Skeletal muscle cell (primary cell): ENCODE measurements at regions not wholly inside any gene's neighbourhood (a gene's known extent, or its start where the extent isn't known, plus 50 kb on each side); places are given as distances from the start of the nearest gene placed in this dataset.

ENCODE experiments used
- DNase-seq: peaks from one replicate; pipeline ENCODE4 v3.0.0-alpha.2; 2010; ENCODE audit warnings: low read depth
- H3K4me3 ChIP-seq: 2 replicates; pipeline ENCODE4 v1.5.1; 2011; ENCODE audit warnings: low read depth, mild to moderate bottlenecking, control low read depth, low read length, moderate library complexity

DNA sequence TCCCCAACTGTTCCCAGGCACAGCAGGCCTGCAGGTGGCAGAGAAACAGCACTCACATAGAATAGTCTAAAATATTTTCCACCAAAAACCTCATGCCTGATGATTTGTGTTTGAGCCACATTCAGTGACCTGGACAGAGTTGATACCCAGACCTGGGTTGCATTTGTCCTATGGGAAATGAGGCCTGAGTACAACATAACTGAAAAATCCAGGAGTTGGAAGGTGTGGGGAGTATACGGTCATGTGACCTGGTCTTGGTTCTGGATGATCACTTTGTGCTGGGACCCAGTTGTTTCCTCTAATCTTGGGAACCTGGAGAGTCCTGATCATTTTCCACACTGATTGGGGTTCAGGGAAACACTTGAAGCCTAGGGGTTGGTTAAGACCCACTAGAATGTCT, 200.3 kb upstream of the MPHOSPH6 start:
- H3K4me3 ChIP-seq = no peak overlapping the region
- no peak for DNase-seq

DNA sequence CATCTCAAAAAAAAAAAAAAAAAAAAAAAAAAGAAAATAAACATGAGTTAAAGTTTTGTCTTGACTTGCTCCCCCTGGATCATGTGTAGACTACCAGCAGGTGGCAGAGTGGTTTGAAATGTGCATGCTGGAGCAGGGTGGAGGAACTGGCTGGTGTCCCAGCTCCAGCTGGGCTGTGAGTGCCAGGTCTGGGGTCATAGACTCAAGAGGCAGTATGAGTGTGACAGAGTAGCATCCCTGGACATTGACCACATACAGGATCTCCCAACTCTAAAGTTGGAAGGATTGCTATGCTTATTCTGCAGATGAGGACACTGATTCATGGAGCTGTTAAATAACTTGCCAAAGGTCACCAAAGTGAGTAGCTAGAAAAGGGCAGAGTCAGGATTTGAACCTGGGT, 198.0 kb upstream of the MPHOSPH6 start:
- no peak for DNase-seq
- no peak overlapping the region for H3K4me3 ChIP-seq

DNA sequence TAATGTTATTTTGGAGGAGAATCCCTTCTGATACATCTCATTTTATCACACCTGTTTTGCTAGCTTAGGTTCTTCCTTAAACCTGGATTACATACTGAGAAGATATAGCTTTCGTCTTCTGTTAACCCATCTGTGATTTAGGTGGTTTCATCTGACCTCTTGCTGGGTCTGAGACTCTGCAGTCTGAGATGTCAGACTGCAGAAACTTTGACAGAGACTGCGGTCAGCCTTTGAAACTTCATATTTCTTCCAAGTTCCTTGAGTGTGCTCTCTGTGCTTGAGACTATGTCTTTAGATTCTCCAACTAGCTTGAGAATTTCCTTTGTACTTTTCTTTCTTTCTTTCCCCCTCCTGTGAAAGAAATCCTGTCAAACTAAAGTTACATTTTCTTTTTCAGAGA, 196.4 kb upstream of the MPHOSPH6 start:
- no peak for DNase-seq
- no peak overlapping the region for H3K4me3 ChIP-seq

DNA sequence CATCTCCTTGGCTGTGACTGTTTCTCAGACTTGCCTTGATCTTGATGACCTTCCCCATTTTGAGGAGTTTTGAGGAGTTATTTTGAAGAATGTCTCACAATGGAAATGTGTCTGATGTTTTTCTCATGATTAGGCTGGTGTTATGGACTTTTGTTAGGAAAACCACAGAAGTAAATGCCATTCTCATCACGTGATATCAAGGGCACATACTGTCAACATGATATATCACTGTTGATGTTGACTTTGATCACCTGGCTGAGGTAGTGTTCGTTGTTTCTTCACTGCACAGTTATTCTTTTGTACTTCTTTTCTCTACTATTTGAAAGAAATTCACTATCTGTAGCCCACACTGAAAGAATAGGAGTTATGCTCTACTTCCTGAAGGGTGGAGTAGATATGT, 194.7 kb upstream of the MPHOSPH6 start:
- DNase-seq = no peak
- no peak overlapping the region for H3K4me3 ChIP-seq

DNA sequence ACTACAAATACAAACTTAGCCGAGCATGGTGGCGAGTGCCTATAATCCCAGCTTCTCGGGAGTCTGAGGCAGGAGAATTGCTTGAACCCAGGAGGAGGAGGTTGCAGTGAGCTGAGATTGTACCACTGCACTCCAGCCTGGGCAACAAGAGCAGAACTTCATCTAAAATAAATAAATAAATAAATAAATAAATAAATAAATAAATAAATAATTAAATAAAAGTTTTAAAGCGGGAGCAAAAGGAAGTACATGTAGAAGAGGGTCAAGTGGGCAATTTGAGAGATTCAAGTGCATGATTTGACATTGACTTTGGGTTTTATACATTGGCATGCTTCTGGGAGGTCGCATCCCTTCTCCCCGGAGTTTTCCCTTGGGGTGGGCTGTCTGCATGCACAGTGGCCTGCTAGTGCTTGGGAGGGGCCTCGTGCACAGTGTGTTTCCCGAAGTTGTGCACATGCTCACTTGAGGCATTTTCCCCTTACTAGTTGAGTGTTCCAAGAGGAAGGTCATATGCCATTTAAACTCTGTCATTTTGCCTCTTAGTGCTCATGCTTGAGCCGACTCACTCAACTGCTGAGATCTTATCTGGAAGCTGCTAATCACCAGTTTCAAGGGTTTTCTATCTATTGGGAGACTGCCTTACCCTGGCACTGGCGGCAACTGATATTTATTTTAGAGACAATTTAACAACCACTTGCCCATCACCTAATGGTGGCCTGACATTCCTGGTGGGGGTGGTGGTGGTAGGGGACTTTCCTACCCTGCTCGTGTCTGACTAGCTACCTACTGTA, 193.2 kb upstream of the MPHOSPH6 start:
- no peak overlapping the region for H3K4me3 ChIP-seq
- no peak for DNase-seq

DNA sequence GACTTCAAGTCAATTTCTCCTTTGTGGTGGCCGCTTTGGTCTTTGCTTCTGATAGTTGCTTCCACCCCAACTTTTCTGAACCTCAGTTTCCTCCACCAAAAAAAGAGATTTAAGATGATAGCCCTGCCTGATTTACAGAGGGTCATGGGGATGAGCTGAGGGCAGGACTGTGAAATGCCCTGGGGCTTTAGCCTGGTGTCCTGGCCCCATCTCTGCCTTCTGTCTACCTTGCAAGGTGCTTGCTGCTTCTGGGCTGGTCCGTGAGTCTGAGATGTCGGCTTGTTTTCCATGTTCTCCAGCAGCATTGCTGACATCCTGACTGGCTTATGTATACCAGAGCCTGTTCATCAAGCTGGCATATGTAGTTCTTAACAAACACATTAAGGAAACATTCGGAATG, 191.9 kb upstream of the MPHOSPH6 start:
- no peak overlapping the region for H3K4me3 ChIP-seq
- no peak for DNase-seq

DNA sequence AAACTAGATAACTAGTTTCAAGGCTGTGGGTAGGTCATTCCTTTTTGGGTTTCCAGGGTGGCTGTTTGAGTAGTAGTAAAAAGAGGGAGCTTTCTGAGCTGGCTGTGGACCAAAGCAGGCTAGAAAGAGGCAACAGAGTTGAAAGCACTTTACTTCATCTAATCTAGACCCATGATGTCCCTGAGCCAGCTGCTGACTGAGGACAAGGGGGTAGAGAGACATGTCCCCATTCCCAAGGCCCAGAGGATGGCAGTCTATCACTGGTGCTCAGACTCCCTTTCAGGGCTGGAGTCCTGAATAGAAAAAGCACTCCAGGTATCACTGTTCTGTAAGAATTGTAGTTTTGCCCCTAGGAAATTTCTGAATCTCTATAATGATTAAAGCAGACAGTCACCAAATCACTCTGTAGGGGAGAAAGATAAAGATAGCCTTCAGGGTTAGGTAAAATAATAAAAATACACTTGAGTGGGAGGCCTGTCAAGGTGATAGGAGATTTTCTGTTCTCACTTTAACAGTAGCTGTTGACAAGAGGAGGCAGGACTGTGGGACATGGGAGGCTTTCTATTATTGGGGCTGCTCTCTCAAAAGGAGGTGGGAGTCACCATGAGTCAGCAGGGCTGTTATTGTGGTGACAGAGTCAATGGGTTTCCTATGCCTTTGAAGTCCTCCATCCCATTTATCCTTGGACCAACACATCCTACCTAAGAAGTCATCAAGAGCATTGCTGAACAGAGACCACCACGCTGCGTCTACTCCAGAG, 190.2 kb upstream of the MPHOSPH6 start:
- no peak overlapping the region for H3K4me3 ChIP-seq
- DNase-seq = no peak

DNA sequence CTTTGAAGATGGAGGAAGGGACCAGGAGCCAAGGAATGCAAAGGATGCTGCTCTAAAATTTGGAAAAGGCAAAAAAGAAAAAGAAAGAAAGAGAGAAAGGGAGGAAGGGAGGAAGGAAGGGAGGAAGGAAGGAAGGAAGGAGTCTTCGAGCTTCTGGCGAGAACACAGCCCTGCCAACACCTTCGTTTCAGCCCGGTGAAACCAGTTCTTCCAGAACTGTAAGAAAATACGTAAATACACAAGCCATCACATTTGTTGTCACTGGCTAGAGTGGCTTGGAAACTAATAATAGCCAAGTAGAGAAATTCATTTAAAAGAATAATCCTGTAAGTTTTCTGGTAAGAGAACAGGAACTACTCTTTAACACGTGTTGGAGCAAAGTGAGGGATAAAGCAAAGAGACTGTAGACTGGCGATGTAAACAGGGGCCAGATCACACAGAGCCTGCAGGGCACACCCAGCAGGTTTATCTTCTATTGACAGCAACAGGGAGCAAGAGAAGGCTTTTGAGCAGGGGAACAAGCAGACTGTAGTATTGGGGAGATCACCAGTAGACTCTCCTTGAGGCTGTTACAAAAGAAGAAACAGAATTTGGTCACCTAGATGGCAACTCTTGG, 188.7 kb upstream of the MPHOSPH6 start:
- no peak for DNase-seq
- no peak overlapping the region for H3K4me3 ChIP-seq

DNA sequence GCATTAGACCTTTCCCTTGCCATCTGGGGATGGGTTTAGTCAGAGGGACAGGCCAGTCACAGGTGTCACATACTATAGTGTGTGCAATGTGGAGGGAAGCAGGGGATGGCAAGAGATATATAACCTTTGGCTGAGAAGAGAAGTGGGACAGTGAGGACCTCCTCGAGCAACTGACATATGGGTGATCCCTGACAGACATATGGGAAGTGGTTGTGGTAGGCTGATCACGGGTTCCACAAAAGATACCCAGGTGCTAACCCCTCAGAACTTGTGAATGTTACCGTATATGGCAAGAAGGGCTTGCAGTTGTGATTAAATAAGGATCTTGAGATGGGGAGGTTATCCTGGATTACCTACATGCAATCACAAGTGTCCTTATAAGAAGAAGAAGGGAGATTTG, 188.1 kb upstream of the MPHOSPH6 start:
- no peak for DNase-seq
- H3K4me3 ChIP-seq = no peak overlapping the region

DNA sequence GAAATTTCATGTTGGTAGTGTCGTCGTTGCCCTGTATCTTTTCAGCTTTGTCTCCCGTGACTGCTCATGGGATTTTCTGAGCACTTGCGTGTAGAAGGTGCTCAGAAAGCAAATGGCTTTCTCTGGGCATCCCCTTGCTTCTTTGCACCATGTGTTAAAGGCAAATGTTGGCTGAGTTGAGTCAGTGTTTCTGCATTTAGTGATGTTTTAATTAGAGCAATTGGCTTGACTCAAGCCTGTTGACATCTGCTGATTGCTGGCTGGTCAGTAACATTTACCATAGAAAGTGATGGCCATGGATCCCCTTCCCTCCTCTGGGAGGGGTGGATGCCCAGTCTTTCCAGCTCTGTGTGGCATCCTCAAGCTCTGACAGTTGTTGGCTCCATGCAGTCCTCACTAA, 187.2 kb upstream of the MPHOSPH6 start:
- H3K4me3 ChIP-seq = no peak overlapping the region
- no peak for DNase-seq

DNA sequence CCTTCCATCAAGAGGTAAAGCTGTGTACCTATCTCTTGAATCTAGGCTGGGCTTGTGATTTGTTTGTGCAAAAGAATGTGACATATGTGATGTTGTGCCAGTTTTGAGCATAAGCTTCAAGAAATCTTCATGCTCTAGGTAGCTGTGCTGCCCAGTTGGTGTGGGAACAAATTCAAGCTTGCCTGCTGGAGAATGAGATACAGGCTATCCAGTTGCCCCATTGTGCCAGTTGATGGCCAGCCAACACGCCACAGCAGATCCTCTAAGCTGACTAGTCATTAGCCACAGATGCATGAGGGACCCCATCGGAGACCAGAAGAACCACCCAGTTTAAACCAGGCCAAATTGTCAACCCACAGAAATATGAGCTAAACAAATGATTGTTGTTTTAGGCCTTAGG, 180.5 kb upstream of the MPHOSPH6 start:
- no peak for DNase-seq
- H3K4me3 ChIP-seq = no peak overlapping the region

DNA sequence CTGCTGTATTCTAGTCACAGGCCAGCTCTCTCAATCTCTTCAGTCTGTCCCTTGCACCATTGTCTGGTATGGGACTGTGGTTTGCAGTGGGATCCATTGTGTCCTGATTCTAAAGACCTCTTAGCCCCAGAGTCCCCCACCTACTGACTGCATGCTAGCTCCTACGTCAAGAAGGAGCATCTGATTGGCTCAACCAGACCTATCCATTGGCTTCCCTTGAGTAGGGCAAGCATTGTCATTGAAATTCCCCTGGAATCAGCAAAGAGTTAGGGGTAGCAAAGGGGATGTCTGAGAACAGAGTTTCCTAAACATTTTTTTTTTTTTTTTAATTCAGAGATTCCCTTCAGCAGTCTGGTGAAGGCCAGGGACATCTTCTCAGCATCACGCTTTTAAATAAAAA, 175.3 kb upstream of the MPHOSPH6 start:
- no peak overlapping the region for H3K4me3 ChIP-seq
- DNase-seq = no peak

DNA sequence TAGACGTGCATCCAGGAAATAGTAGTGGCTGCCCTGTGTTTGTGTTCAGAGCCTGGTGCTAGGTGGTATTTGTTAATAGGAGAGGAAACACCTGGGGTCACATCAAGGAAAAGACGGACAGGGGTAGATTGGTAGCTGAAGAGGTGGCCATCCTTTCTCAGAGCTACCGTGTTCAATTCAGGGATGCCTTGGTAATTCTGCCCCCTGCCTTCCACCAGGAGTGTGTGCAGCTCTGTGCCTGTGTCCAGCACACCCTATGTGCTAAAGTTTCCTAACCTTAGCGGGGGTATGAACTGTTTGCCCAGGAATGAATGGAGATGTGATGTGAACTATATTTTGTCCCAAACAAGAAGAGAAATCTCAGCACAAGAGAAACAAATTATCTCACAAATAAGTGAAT, 174.1 kb upstream of the MPHOSPH6 start:
- no peak overlapping the region for H3K4me3 ChIP-seq
- no peak for DNase-seq

DNA sequence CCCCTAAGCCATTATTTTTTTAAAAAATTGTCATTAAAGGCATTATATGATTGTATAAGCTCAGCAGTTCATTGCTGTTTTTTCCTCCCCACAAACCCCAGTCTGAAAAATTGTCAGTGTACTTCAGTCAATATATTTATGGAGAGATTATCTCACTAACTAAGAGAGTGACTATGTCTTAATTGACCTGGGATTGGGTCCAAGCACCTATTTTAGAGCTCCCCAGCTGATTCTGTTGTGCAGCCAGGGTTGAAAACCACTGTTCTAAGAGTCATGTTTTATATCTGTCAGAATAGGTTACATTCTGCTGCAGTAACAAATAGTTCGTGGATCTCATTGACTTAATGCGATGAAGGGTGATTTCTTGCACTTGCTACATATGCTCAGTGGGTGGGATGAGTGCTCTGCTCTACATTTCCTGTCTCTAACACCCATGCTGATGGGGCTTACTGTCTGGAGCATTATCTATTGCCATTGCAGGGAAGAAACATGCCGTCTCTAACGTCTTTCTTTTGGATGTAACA, 171.2 kb upstream of the MPHOSPH6 start:
- no peak for DNase-seq
- H3K4me3 ChIP-seq = no peak overlapping the region

DNA sequence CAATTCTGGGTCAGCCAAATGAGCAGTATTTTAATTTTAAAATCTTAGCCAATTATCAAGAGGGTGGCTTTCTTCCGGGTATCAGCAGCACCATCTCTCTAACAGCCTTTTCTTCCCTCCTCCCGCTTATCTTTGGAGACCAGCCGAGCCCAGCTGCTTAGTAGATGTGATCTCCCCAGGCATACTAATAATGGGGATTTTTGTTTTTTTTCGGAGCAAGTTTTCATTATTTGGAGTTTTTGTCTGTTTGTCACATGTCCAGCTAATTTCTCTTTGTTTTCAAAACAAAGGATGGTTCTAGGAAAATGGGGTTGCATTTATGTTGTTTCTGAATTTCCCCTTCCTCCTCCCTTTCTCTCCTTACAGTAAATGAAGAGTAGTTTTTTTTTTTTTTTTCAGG, 170.5 kb upstream of the MPHOSPH6 start:
- no peak for DNase-seq

DNA sequence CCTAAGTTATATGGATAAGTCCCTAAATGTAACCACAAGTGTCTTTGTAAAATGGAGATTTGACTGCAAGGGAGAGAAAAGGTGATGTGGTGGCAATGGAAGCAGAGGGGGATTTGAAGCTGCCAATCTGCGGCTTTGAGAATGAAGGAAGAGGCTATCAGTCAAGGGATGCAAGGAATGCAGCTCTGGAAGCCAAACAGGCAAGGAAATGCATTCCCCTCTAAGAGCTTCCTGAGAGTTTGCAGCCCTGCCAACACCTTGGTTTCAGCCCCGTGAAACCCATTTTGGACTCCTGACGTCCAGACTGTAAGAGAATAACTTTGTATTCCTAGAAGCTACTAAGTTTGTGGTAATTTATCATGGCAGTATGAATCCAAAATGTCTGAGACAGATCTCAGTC, 167.3 kb upstream of the MPHOSPH6 start:
- H3K4me3 ChIP-seq = no peak overlapping the region
- no peak for DNase-seq

More for the DNA sequence above, 170.5 kb upstream of the MPHOSPH6 start:
- H3K4me3 ChIP-seq = no peak overlapping the region

DNA sequence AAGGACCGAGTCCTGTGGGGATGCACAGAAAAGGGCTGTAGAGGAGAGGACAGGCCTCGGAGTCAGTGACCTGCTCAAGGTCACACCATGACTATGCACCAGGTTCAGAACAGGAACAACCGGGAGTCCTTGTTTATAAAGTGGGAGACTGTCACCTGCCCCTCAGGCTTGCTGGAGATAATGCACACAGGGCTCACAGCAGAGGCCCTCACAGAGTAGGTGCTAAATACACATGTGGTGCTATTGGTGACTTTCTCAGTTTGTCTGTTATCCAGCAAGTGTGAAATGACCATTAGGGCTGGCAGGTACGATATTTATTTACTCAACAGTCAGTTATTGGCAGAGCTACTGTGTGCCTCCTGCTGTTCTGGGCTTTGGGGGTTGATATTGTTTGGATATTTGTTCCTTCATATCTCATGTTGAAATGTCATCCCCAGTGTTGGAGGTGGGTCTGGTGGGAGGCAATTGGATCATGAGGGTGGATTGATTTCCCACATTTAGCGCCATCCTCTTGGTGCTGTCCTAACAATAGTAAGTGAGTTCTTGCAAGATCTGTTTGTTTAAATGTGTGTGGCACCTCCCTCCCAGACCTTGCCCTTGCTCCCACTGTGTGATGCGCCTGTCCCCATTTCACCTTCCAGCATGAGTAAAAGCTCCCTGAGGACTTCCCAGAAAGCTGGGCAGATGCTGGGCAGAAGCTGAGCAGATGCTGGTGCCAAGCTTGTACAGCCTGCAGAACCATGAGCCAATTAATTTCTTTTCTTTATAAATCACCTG, 162.1 kb upstream of the MPHOSPH6 start:
- no peak for DNase-seq
- H3K4me3 ChIP-seq = no peak overlapping the region

DNA sequence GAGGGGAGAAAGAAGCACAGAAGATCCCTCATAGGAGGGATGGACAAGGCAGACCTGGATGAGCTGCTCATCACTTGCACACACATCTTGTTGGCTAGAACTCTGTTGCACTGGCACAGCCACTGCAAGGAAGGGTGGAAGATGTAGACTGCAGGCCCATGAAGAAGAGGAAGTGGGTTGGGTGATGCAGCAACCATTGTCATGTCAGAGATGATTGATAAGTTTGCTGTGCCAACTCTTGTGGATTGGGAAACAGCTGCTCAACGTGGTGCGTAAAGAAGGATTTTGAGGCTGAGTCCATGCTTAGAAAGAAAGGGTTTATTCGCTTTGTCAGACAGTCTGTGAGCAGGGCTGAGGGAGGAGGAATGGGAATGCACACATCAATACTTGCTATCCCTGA, 161.4 kb upstream of the MPHOSPH6 start:
- no peak overlapping the region for H3K4me3 ChIP-seq
- no peak for DNase-seq

DNA sequence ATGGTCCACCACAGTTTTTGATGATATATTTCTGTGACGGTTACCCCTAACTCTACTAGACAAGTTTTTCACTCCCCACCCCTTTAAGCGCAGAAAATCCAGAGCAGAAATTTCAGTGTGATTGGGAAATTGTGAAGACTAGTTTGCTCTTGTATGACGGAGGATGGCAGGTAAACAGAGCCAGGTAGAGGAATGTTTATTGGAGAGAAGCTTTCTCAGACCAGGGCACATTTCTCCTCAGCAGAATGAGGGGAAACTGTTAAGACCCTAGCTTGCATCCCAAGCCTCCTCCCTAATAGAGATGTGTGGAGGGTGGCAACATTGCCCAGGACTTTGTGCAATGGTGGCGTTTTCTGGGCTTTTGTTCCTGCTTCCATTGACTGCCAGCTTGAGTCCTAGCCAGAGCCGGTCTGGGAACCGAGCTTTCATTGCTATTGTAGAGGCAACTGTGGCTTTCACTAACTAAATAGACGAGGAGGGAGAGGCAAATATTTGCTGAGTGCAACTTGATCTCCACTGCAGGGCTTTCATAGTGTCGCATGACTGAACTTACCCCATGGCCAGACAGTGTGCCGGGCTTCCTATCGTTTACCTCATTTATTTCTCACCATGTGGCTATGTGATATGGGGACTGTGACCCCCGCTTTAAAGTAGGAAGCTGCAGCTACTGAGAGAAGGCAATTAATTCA, 159.6 kb upstream of the MPHOSPH6 start:
- no peak overlapping the region for H3K4me3 ChIP-seq
- no peak for DNase-seq
